GM12891 (cell line): ENCODE measurements at regions not wholly inside any gene's neighbourhood (a gene's known extent, or its start where the extent isn't known, plus 50 kb on each side); places are given as distances from the start of the nearest gene placed in this dataset.

Source experiments
- DNase-seq: peaks from one replicate; pipeline ENCODE4 v3.0.0; 2011; ENCODE audit warnings: low spot score; ENCODE audit not compliant: insufficient read length
- FAIRE-seq: peaks from 2 replicates; lab custom pipeline; 2011; peaks lifted over from hg19 to GRCh38; lab: Jason Lieb, UNC
- PAX5 ChIP-seq: IDR thresholded peaks from 2 replicates; pipeline ENCODE4 v1.6.1; 2011; ENCODE audit warnings: low read length, moderate library complexity, mild to moderate bottlenecking; ENCODE audit not compliant: insufficient read depth, severe bottlenecking
- POLR2A ChIP-seq: IDR thresholded peaks from 2 replicates; pipeline ENCODE4 v1.6.1; 2011; ENCODE audit warnings: low read depth, low read length, control low read depth
- POLR2AphosphoS5 ChIP-seq: IDR thresholded peaks from 2 replicates; pipeline ENCODE4 v1.6.1; 2011; ENCODE audit warnings: low read depth, low read length, control low read depth
- POU2F2 ChIP-seq: IDR thresholded peaks from 2 replicates; pipeline ENCODE4 v1.6.1; 2011; ENCODE audit warnings: low read depth, mild to moderate bottlenecking, control low read depth, low read length, moderate library complexity
- SPI1 ChIP-seq: IDR thresholded peaks from 2 replicates; pipeline ENCODE4 v1.6.1; 2011; ENCODE audit warnings: low read depth, low read length, control low read depth
- TAF1 ChIP-seq: IDR thresholded peaks from 2 replicates; pipeline ENCODE4 v1.6.1; 2011; ENCODE audit warnings: low read depth, low read length, control low read depth

GRCh38 chr2:155298001-155298400 is 599.5 kb downstream of the KCNJ3 start:
- DNase-seq (no peak), FAIRE-seq (no peak)
- TF ChIP-seq PAX5 (no peak), SPI1 (peak; percentile 75)

DNA sequence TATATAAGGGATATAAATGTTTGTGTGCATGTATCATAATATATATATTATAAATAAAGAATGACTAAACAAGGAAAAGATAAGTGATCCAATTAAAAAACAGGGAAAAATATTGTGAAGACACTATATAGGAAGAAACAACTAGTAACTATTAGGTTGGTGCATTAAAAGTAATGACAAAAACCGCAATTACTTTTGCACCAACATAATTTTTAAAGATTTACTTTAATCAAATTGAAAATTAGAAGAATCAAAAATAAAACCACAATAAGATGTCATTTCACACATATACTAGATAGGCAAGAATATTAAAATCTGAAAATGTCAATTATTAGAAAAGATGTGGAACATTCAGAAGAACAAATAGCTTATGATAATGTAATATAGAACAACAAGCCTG is 595.9 kb downstream of the KCNJ3 start:
- FAIRE-seq (no peak), DNase-seq (no peak)
- TF ChIP-seq PAX5 (no peak), SPI1 (no peak), POLR2AphosphoS5 (no peak), TAF1 (no peak), POU2F2 (no peak)

DNA sequence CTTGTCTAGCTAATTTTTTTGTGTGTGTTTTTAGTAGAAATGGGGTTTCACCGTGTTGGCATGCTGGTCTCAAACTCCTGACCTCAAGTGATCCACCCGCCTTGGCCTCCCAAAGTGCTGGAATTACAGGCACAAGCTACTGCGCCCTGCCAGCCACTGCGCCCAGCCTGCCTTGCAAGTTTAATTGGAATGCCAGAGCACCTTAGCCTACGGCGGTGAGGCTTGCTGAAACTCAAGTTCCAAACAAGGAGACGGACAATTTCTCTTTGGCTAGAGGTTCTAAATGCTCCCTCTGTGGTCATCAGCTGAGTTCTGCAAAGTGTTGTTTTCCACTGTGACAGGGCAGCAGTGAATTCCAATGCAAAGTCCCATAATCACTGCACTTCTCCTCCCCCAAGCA is 583.4 kb downstream of the KCNJ3 start:
- TF ChIP-seq SPI1 (no peak), TAF1 (no peak), POLR2A (no peak), PAX5 (no peak), POU2F2 (no peak), POLR2AphosphoS5 (no peak)
- DNase-seq (no peak), FAIRE-seq (no peak)

GRCh38 chr2:155273323-155273722 is 574.8 kb downstream of the KCNJ3 start:
- TF ChIP-seq PAX5: no peak
- TF ChIP-seq POLR2AphosphoS5: no peak
- TF ChIP-seq POU2F2: no peak
- no peak for TF ChIP-seq TAF1
- FAIRE-seq (no peak), DNase-seq (no peak)

GRCh38 chr2:155266583-155266982 is 568.1 kb downstream of the KCNJ3 start:
- no peak for DNase-seq
- TF ChIP-seq PAX5: no peak
- TF ChIP-seq POU2F2: no peak
- no peak for FAIRE-seq

DNA sequence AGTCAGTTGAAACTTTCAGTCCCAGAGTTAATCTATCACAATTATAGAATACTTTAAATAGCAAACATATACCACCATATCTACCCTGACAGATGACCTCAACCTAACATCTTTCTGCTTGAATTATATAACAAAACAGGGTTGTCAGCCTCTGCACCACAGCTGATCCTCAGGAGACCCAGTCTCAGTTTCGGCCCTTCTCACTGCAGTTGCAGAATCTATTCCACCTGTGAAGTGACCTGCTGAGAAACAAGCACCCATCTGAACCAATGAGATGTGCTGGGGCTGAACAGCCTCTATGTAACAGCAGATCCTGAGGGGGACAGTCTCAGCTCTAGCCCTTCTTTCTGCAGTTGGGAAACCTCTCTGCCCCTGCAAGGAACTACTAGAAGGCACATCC is 567.6 kb downstream of the KCNJ3 start:
- FAIRE-seq (no peak), DNase-seq (no peak)
- no peak for TF ChIP-seq PAX5
- no peak for TF ChIP-seq TAF1
- TF ChIP-seq POU2F2: no peak
- TF ChIP-seq POLR2AphosphoS5: no peak
- TF ChIP-seq POLR2A: no peak
- TF ChIP-seq SPI1: no peak

- no peak for TF ChIP-seq SPI1
- FAIRE-seq (no peak), DNase-seq (no peak)
Observed at GRCh38 chr2:155256803-155257202, 558.3 kb downstream of the KCNJ3 start.

DNA sequence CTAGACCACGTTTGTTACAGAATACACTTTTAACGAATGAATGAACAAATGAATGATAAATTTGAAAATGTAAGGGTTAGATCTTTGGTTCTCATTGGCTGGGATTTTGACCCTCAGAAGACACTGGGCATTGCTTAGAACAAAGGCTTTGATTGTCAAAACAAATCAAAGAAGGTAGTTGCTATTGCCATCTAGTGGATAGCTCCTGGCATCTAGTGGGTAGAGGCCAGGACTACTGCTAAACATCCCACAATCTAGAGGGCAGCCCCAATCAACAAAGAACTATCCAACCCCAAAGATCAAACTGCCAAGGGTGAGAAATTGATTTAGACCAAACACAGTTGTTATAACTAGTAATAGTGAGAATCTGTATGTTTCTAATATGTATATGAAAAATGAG is 552.3 kb downstream of the KCNJ3 start:
- FAIRE-seq (no peak), DNase-seq (no peak)
- no peak for TF ChIP-seq TAF1
- no peak for TF ChIP-seq POU2F2
- TF ChIP-seq SPI1: no peak
- no peak for TF ChIP-seq POLR2AphosphoS5
- TF ChIP-seq PAX5: no peak
- no peak for TF ChIP-seq POLR2A

DNA sequence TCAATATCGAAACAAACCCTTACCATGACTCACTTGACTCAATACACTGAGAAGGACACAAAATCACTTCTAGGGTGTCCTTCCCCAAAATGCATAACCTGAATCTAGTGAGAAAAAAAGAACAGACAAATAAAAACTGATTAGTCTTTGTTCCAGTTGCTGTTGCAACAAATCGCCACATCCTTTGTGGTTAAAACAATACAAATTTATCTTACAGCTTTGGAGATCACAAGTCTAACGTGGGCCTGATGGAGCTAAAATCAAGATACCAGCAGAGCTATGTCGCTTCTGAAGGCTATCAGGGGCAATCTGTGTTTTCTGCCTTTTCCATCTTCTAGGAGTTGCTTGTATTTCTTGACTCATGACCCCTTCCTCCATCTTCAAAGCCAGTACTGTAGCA is 541.7 kb downstream of the KCNJ3 start:
- FAIRE-seq (no peak), DNase-seq (no peak)
- TF ChIP-seq SPI1 (no peak), POLR2AphosphoS5 (no peak), POU2F2 (no peak), POLR2A (no peak), TAF1 (no peak), PAX5 (no peak)

- no peak for FAIRE-seq
- no peak for TF ChIP-seq PAX5
Observed at GRCh38 chr2:155235710-155236109, 537.2 kb downstream of the KCNJ3 start.

DNA sequence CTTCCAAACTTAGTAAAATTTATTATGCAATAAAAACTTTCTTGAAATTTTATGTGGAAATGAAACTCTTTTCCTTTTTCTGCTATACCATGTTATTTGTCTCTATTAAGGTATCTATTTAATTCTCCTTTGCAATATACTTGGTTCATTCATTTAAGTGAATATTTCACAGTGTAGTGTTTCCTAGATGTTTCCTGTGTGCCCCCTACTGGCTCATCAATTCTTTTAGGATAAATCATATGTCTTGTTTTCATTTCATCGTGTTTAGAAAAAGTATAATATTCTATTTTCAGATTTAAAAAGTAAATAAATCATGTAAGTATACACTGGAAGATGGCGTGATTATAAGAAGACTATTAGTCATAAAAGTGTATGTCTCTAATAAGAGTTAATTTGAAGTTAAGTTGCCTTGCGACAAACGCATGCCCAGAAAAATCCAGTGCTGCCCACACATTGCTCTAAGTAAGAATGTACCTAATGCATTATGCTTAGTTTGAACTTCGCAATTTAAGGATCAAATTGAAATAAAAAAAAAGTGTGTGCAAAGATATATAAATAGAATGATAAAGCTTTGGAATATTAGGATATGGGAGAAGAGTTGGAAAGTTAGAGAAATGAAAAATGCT is 525.4 kb downstream of the KCNJ3 start:
- FAIRE-seq (no peak), DNase-seq (peak; percentile 1)
- TF ChIP-seq POLR2AphosphoS5 (no peak), TAF1 (no peak), SPI1 (no peak), POU2F2 (no peak), POLR2A (no peak)

More at GRCh38 chr2:155235710-155236109, 537.2 kb downstream of the KCNJ3 start:
- no peak for DNase-seq
